Effector memory CD8-positive, alpha-beta T cell (primary cell): ENCODE measurements at regions not wholly inside any gene's neighbourhood (a gene's known extent, or its start where the extent isn't known, plus 50 kb on each side); places are given as distances from the start of the nearest gene placed in this dataset.

Experiments used
- ATAC-seq: fragments of 150-1000 bp; cut with Tn5 transposase; replicated peaks from 2 replicates; pipeline ENCODE4 v1.10.0; 2021; ENCODE audit warnings: mild to moderate bottlenecking, moderate library complexity
- DNase-seq, 3 experiments: peaks; one replicate each; pipeline ENCODE4 v3.0.0; 2021
- H3K27ac Mint-ChIP-seq, 2 donors: one replicate each; pipeline ENCODE4 v1.8.0; 2022; ENCODE audit warnings: mild to moderate bottlenecking in 2 of 2, mixed read lengths in 2 of 2, moderate library complexity in 2 of 2
- H3K27me3 Mint-ChIP-seq, 2 donors: one replicate each; pipeline ENCODE4 v1.8.0; 2022; ENCODE audit warnings: mixed read lengths in 2 of 2
- H3K36me3 Mint-ChIP-seq: one replicate; pipeline ENCODE4 v1.8.0; 2022; ENCODE audit warnings: mild to moderate bottlenecking, moderate library complexity, mixed read lengths; ENCODE audit not compliant: insufficient read depth
- H3K4me1 Mint-ChIP-seq, 2 donors: one replicate each; pipeline ENCODE4 v1.8.0; 2022; ENCODE audit warnings: low read depth in 2 of 2, mixed read lengths in 2 of 2
- H3K4me3 Mint-ChIP-seq, 2 donors: one replicate each; pipeline ENCODE4 v1.8.0; 2022; ENCODE audit warnings: mild to moderate bottlenecking in 2 of 2, mixed read lengths in 2 of 2, moderate library complexity in 2 of 2
- H3K9me3 Mint-ChIP-seq, 2 donors: one replicate each; pipeline ENCODE4 v1.8.0; 2022; ENCODE audit warnings: mixed read lengths in 2 of 2

GRCh38 chr12:58285551-58285950 is 344.2 kb downstream of the ATP23 start:
- Mint-ChIP-seq H3K4me1 (no peaks in the 10 kb centered on the region), H3K4me3 (no peak overlapping the region), H3K36me3 (no peaks in the 10 kb centered on the region), H3K9me3 (peaks cover 8 to 11% of the 10 kb centered on the region in 2 donors), H3K27ac (no peak overlapping the region), H3K27me3 (peaks cover 0 to 6% of the 10 kb centered on the region in 2 donors)
- DNase-seq (no peak), ATAC-seq (no peak)

- H3K9me3 Mint-ChIP-seq: peaks cover 8 to 10% of the 10 kb centered on the region in 2 donors
- DNase-seq (no peak), ATAC-seq (no peak)
- no peak overlapping the region for H3K4me3 Mint-ChIP-seq
- H3K4me1 Mint-ChIP-seq: no peaks in the 10 kb centered on the region
- H3K27me3 Mint-ChIP-seq: peaks cover 0 to 6% of the 10 kb centered on the region in 2 donors
- H3K27ac Mint-ChIP-seq: no peak overlapping the region
- H3K36me3 Mint-ChIP-seq: no peaks in the 10 kb centered on the region
These were observed 345.0 kb downstream of the ATP23 start for GRCh38 chr12:58286353-58286752.

DNA sequence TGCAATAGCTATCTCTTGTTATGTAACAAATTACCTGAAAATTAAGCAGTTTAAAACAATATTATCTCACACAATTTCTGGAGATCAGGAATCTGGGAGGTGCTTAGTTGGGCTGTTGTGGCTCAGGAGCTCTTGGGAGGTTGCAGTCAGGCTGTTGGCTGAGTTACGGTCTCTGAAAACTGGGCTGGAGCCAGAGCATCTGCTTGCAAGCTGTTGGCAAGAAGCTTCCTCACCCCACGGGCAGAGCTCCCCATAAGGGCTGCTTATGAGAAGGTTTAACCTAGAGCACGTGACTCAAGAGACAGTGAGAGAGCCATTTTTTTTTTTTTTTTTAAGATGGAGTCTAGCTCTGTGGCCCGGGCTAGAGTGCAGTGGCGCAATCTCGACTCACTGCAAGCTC is 346.8 kb downstream of the ATP23 start:
- DNase-seq (no peak), ATAC-seq (no peak)
- no peaks in the 10 kb centered on the region for H3K36me3 Mint-ChIP-seq
- H3K9me3 Mint-ChIP-seq: peaks cover 6 to 8% of the 10 kb centered on the region in 2 donors
- no peak overlapping the region for H3K4me3 Mint-ChIP-seq
- peaks cover 0 to 6% of the 10 kb centered on the region in 2 donors for H3K27me3 Mint-ChIP-seq
- no peak overlapping the region for H3K27ac Mint-ChIP-seq
- no peaks in the 10 kb centered on the region for H3K4me1 Mint-ChIP-seq

DNA sequence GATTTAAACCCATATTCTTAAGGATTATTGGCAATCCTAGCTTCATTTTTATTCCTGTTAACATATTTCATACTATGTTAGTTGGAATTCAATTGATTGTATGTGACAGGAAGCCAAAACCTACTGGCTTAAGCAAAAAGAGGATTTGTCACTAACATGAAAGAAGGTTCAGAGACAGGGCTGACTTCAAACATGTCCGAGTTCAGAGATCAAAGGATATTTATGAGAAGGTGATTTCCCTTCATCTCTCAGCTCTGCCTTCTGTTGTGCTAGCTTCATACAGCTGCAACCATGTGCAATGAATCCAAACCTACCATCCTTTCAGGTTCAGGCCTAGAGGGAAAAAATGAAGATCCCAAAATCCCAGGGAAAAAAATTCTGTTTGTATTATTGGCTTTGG is 349.7 kb downstream of the ATP23 start:
- H3K27me3 Mint-ChIP-seq: peaks cover 6 to 15% of the 10 kb centered on the region in 2 donors
- DNase-seq: no peak
- H3K27ac Mint-ChIP-seq: no peak overlapping the region
- H3K9me3 Mint-ChIP-seq: peaks cover 0 to 8% of the 10 kb centered on the region in 2 donors
- no peak for ATAC-seq
- no peak overlapping the region for H3K4me3 Mint-ChIP-seq
- H3K4me1 Mint-ChIP-seq: no peaks in the 10 kb centered on the region
- no peaks in the 10 kb centered on the region for H3K36me3 Mint-ChIP-seq

DNA sequence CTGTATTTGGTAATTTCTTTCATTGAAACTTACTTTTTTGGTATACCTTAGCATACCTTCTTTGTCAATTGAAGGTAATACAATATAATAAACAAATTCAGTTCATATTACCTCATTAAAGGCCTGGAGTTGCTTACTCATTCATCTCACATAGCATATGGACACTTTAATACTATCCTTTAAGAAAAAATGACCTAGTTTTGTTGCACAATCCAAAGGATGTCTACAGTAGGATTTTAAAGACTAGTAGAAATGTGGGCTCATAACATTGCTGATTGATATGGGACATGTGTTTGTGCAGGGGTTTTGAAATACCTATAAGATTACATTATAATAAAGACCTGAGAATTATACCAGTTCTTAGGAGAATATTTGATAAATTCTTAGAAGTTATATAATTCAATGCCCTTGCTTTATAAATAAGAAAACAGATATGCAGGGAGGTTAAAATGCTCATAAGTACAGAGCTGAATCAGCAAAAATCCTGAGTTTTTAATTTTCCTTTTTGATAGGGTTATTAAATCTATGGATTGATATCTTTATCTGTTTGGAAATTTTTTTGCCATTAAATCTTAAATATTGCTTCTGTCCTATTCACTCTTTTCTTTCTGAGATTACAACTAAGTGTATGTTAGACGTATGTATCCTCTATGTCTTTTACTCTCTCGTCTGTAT is 352.1 kb downstream of the ATP23 start:
- Mint-ChIP-seq H3K36me3 (no peaks in the 10 kb centered on the region), H3K9me3 (peaks cover 0 to 8% of the 10 kb centered on the region in 2 donors), H3K27ac (no peak overlapping the region), H3K4me1 (no peaks in the 10 kb centered on the region), H3K4me3 (no peak overlapping the region), H3K27me3 (peaks cover 6 to 20% of the 10 kb centered on the region in 2 donors)
- ATAC-seq: no peak
- DNase-seq: no peak

GRCh38 chr12:58295268-58295667 is 353.9 kb downstream of the ATP23 start:
- ATAC-seq (no peak), DNase-seq (no peak)
- Mint-ChIP-seq H3K27me3 (peaks cover 0 to 20% of the 10 kb centered on the region in 2 donors), H3K36me3 (no peaks in the 10 kb centered on the region), H3K4me3 (no peak overlapping the region), H3K27ac (no peak overlapping the region), H3K9me3 (no peaks in the 10 kb centered on the region), H3K4me1 (no peaks in the 10 kb centered on the region)

DNA sequence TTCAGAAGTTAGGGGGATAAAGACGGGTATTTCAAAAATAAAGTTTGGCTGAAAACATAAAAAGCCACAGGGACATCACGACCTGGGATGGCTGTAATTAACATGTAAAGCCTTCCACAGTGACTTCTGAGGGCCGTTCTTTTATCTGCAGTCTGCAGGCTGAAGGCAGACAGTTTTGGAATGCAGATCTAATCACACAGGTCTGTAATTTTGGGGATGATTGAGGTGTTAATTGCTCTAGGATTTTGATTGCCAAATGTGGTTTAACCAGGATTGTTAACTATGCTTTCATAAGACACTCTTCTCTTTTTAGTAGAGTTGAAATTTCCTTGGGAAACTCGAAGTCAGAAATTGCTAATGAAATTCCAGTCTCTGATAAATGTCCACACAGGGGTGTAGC is 355.5 kb downstream of the ATP23 start:
- H3K9me3 Mint-ChIP-seq: no peaks in the 10 kb centered on the region
- H3K27me3 Mint-ChIP-seq: peaks cover 7 to 20% of the 10 kb centered on the region in 2 donors
- DNase-seq (no peak), ATAC-seq (no peak)
- H3K36me3 Mint-ChIP-seq: no peaks in the 10 kb centered on the region
- H3K4me1 Mint-ChIP-seq: no peaks in the 10 kb centered on the region
- no peak overlapping the region for H3K4me3 Mint-ChIP-seq
- H3K27ac Mint-ChIP-seq: no peak overlapping the region

DNA sequence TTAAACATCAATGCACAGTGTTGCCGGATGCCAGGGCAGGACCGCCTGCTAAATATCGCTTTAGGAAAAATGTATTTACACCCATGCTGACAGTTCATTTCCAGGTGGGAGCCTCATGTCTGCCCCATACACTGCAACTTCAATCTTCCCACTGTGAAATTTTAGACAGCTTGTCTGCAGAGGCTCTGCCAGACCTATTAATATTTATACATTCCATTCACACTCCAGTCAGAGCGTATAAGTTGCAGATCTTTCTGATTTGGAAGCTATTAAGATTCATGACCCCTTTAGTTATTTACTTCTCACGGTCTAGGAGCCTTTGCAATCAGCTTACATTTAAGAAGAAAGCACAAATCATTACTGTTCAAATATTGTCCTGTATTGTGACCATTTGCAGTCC is 357.4 kb downstream of the ATP23 start:
- peaks cover 7 to 18% of the 10 kb centered on the region in 2 donors for H3K27me3 Mint-ChIP-seq
- H3K36me3 Mint-ChIP-seq: no peaks in the 10 kb centered on the region
- no peaks in the 10 kb centered on the region for H3K9me3 Mint-ChIP-seq
- no peak overlapping the region for H3K27ac Mint-ChIP-seq
- no peaks in the 10 kb centered on the region for H3K4me1 Mint-ChIP-seq
- no peak overlapping the region for H3K4me3 Mint-ChIP-seq
- ATAC-seq: no peak
- DNase-seq: no peak

DNA sequence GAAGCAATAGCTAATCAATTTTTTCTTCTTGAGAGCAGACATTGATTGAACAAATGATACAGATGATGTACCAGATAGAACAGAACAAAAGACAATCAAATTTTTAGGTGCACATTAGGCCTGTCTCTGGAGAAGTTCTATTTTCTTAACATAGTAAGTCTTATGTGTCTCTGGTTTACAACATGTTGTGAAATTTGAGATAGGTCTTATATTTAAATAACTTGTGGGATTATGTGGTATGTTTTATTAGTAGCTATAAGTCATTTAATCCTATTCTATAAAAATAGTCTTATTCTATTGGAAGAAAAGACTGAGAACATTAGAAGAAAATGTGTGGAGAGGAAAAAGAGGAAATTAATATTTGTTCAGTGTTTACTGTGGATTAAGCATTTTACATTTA is 358.0 kb downstream of the ATP23 start:
- no peaks in the 10 kb centered on the region for H3K36me3 Mint-ChIP-seq
- H3K4me1 Mint-ChIP-seq: no peaks in the 10 kb centered on the region
- H3K27ac Mint-ChIP-seq: no peak overlapping the region
- DNase-seq (no peak), ATAC-seq (no peak)
- no peak overlapping the region for H3K4me3 Mint-ChIP-seq
- H3K9me3 Mint-ChIP-seq: no peaks in the 10 kb centered on the region
- H3K27me3 Mint-ChIP-seq: peaks cover 7 to 14% of the 10 kb centered on the region in 2 donors

DNA sequence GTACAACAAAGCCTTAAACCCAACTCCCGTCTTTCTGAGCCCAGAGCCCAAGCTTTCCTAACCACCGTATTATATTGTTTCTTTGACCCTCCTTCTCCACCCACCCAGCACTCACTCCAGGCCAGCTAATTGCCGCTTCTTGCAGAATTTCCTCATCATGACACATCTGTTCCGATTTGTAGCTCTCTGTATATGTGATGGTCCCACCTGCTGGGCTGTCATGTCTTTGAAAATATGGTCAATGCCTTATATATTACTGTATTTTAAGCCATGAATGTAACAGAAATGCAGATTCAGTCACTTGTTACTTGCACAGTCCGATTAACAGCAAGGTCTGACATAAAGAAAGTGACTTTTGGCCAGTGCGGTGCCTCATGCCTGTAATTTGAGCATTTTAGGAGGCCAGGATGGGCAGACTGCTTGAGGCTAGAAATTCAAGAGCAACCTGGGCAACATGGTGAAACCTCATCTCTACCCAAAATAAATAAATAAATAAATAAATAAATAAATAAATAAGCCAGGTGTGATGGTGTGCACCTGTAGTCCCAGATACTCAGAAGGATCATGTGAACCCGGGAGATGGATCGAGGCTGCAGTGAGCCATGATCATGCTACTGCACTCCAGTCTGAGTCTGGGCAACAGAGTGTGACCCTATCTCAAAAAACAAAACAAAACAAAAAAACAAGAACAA is 359.8 kb downstream of the ATP23 start:
- Mint-ChIP-seq H3K4me3 (no peak overlapping the region), H3K27me3 (peaks cover 5 to 7% of the 10 kb centered on the region in 2 donors), H3K27ac (no peak overlapping the region), H3K4me1 (no peaks in the 10 kb centered on the region), H3K36me3 (no peaks in the 10 kb centered on the region), H3K9me3 (peaks cover 0 to 2% of the 10 kb centered on the region in 2 donors)
- ATAC-seq (no peak), DNase-seq (no peak)

- DNase-seq: no peak
These were observed 360.4 kb downstream of the ATP23 start for GRCh38 chr12:58301730-58302122.

DNA sequence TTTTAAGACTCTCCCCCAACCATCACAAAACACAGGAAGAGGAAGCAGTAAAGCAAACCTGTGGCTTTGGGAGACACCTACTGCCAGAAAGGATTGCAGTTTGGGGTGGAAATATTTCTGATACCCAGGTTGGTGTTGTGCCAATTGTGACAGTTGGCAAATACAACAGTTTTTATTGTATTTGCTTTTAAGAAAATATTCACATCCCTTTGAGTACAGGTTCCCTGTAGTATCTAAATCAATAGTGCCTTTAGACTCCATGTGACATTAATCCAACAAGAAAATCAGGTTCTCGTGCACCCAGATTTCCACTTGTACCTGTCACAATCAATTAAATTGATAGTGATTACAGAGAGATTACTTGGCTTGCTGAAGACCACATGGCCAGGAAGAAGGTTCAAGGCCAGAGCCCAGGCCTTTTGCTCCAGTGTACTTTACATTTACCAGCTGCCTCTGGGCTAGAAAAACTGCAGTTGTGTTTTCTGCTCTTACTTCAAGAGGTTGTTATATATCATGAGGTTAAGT is 361.2 kb downstream of the ATP23 start:
- Mint-ChIP-seq H3K9me3 (peaks cover 0 to 2% of the 10 kb centered on the region in 2 donors), H3K27me3 (peaks cover 5 to 7% of the 10 kb centered on the region in 2 donors), H3K36me3 (no peaks in the 10 kb centered on the region), H3K27ac (no peak overlapping the region), H3K4me3 (no peak overlapping the region), H3K4me1 (no peaks in the 10 kb centered on the region)
- DNase-seq: no peak
- no peak for ATAC-seq

More at GRCh38 chr12:58301730-58302122, 360.4 kb downstream of the ATP23 start:
- no peak overlapping the region for H3K27ac Mint-ChIP-seq
- no peak overlapping the region for H3K4me3 Mint-ChIP-seq
- ATAC-seq: no peak
- H3K4me1 Mint-ChIP-seq: no peaks in the 10 kb centered on the region
- H3K9me3 Mint-ChIP-seq: peaks cover 0 to 2% of the 10 kb centered on the region in 2 donors
- peaks cover 5 to 7% of the 10 kb centered on the region in 2 donors for H3K27me3 Mint-ChIP-seq
- H3K36me3 Mint-ChIP-seq: no peaks in the 10 kb centered on the region

- ATAC-seq (no peak), DNase-seq (no peak)
- Mint-ChIP-seq H3K27ac (no peak overlapping the region), H3K27me3 (no peaks in the 10 kb centered on the region), H3K4me3 (no peak overlapping the region), H3K9me3 (peaks cover 0 to 3% of the 10 kb centered on the region in 2 donors), H3K4me1 (no peaks in the 10 kb centered on the region), H3K36me3 (no peaks in the 10 kb centered on the region)
These were observed 365.1 kb downstream of the ATP23 start for GRCh38 chr12:58306266-58307000.
